Endothelial cell of umbilical vein (primary cell): ENCODE measurements at regions not wholly inside any gene's neighbourhood (a gene's known extent, or its start where the extent isn't known, plus 50 kb on each side); places are given as distances from the start of the nearest gene placed in this dataset.

Experiments
- BruUV-seq: library from RNA; stranded (reverse); fragments of 400-500 nt; replicated peaks from 2 replicates; lab custom pipeline; 2021; lab: Mats Ljungman, UMichigan
- CTCF ChIA-PET: fragments of 300-600, 350-600 bp; sonication (Branson Sonifier 250); formaldehyde crosslinking; loops from one replicate; lab custom pipeline; 2021; ENCODE audit warnings: antibody characterized with exemption, inconsistent platforms; lab: Charles Lee
- POLR2A ChIA-PET: fragments of 300-600, 350-600 bp; sonication (Branson Sonifier 250); formaldehyde crosslinking; loops from one replicate; lab custom pipeline; 2021; ENCODE audit warnings: antibody characterized with exemption, inconsistent platforms; lab: Charles Lee
- DNase-seq: peaks from one replicate; pipeline ENCODE4 v3.0.0-alpha.2; 2011; ENCODE audit warnings: low read depth, low spot score
- FAIRE-seq: peaks from 2 replicates; lab custom pipeline; 2011; peaks lifted over from hg19 to GRCh38; lab: Jason Lieb, UNC
- H2AFZ ChIP-seq: 2 replicates; pipeline ENCODE4 v1.6.0; 2012; ENCODE audit warnings: low read depth, low read length, control low read depth, inconsistent platforms
- H3K27ac ChIP-seq: 2 replicates; pipeline ENCODE4 v1.5.1; 2011; ENCODE audit warnings: low read depth, mild to moderate bottlenecking, control low read depth, low read length, moderate library complexity; ENCODE audit not compliant: insufficient read depth
- H3K27me3 ChIP-seq, 2 experiments: 2 replicates each; pipeline versions ENCODE4 v1.6.0 to v1.6.1; 2011; ENCODE audit warnings: low read length in 2 of 2, mixed read lengths in 1 of 2; ENCODE audit not compliant: control insufficient read depth in 2 of 2, insufficient read depth in 2 of 2
- H3K36me3 ChIP-seq, 2 experiments: 2 replicates in 1 of 2; 3 replicates in 1 of 2; pipeline ENCODE4 v1.5.1; 2011; ENCODE audit warnings: low read length in 2 of 2, mild to moderate bottlenecking in 1 of 2, moderate library complexity in 1 of 2; ENCODE audit not compliant: control insufficient read depth in 2 of 2, insufficient read depth in 2 of 2; ENCODE audit errors: extremely low read depth in 1 of 2
- H3K4me1 ChIP-seq: 3 replicates; pipeline ENCODE4 v1.5.1; 2011; ENCODE audit warnings: mild to moderate bottlenecking, low read length; ENCODE audit not compliant: control insufficient read depth, insufficient read depth; ENCODE audit errors: extremely low read depth
- H3K4me2 ChIP-seq: 2 replicates; pipeline ENCODE4 v1.6.1; 2011; ENCODE audit warnings: low read length, control low read depth, mixed read lengths; ENCODE audit not compliant: insufficient read depth
- H3K4me3 ChIP-seq, 3 experiments: fragments of 200-600 bp in 1 of 3; sonication (generic), shearing (Covaris generic) in 1 of 3; replicated peaks in 1 of 3; 2 replicates each; pipeline ENCODE4 v1.5.1; 2011 to 2016; ENCODE audit warnings: control low read depth in 3 of 3, low read length in 3 of 3, mild to moderate bottlenecking in 2 of 3, inconsistent platforms in 1 of 3, low read depth in 1 of 3, moderate library complexity in 1 of 3; ENCODE audit not compliant: insufficient read depth in 1 of 3
- H3K79me2 ChIP-seq: 2 replicates; pipeline ENCODE4 v1.6.0; 2012; ENCODE audit warnings: low read length, inconsistent platforms; ENCODE audit not compliant: control insufficient read depth, insufficient read depth
- H3K9ac ChIP-seq: replicated peaks from 2 replicates; pipeline ENCODE3; 2011; ENCODE audit warnings: low read length, control low read depth; ENCODE audit not compliant: insufficient read depth; ENCODE audit errors: extremely low read depth
- H3K9me1 ChIP-seq: replicated peaks from 3 replicates; pipeline ENCODE4 v1.6.0; 2011; ENCODE audit warnings: mild to moderate bottlenecking, low read length; ENCODE audit not compliant: control insufficient read depth, insufficient read depth; ENCODE audit errors: extremely low read depth
- H3K9me3 ChIP-seq: replicated peaks from 2 replicates; pipeline ENCODE4 v1.5.1; 2012; ENCODE audit warnings: low read length, inconsistent platforms; ENCODE audit not compliant: control insufficient read depth, insufficient read depth
- H4K20me1 ChIP-seq: replicated peaks from 2 replicates; pipeline ENCODE3; 2011; ENCODE audit warnings: mild to moderate bottlenecking, low read length; ENCODE audit not compliant: control insufficient read depth, insufficient read depth; ENCODE audit errors: extremely low read depth
- EZH2 ChIP-seq: IDR thresholded peaks from 2 replicates; pipeline ENCODE4 v1.6.1; 2012; ENCODE audit warnings: borderline replicate concordance, low read depth, mild to moderate bottlenecking, moderate library complexity, low read length, inconsistent platforms; ENCODE audit not compliant: severe bottlenecking
- FOS ChIP-seq: IDR thresholded peaks from 2 replicates; pipeline ENCODE4 v1.6.1; 2011; ENCODE audit warnings: mild to moderate bottlenecking, low read length, moderate library complexity, borderline replicate concordance; ENCODE audit not compliant: insufficient read depth
- GATA2 ChIP-seq: IDR thresholded peaks from 2 replicates; pipeline ENCODE4 v1.7.0; 2011; ENCODE audit warnings: low read depth, mild to moderate bottlenecking, moderate library complexity, mixed read lengths, low read length; ENCODE audit not compliant: insufficient read length, insufficient read depth
- JUN ChIP-seq: IDR thresholded peaks from 2 replicates; pipeline ENCODE4 v1.6.1; 2011; ENCODE audit warnings: borderline replicate concordance, low read depth; ENCODE audit not compliant: insufficient read length, insufficient read depth
- MAX ChIP-seq: IDR thresholded peaks from 2 replicates; pipeline ENCODE4 v1.6.1; 2011; ENCODE audit not compliant: insufficient read depth, insufficient read length
- POLR2AphosphoS5 ChIP-seq: IDR thresholded peaks from 2 replicates; pipeline ENCODE4 v1.6.1; 2012; ENCODE audit warnings: low read depth, mild to moderate bottlenecking, control low read depth, low read length, moderate library complexity; ENCODE audit not compliant: insufficient read depth
- dilution Hi-C: fragments of 300-500 bp; cut with MboI; formaldehyde crosslinking; loops from one replicate; pipeline ENCODE4 v1.15.0; 2019; ENCODE audit warnings: low sequenced_read_pairs; ENCODE audit not compliant: extremely low pct_ligation_motif_present
- intact Hi-C: fragments of 100-400 bp; cut with micrococcal nuclease; formaldehyde crosslinking; loops from one replicate; pipeline ENCODE4 v1.10.0; 2022

GRCh38 chr7:124655990-124656389 is 109.6 kb downstream of the GPR37 start:
- H3K79me2 ChIP-seq: no peaks in the 10 kb centered on the region
- no peaks in the 10 kb centered on the region for H3K9me3 ChIP-seq
- CTCF ChIA-PET: no interaction called here
- no peaks in the 10 kb centered on the region for H3K27me3 ChIP-seq
- H2AFZ ChIP-seq: no peak overlapping the region
- no peaks in the 10 kb centered on the region for H3K36me3 ChIP-seq
- dilution Hi-C loops: no loop called here
- intact Hi-C loops: no loop called here
- no peak overlapping the region for H3K4me3 ChIP-seq
- POLR2A ChIA-PET: no interaction called here
- TF ChIP-seq MAX (no peak), GATA2 (no peak), JUN (no peak), EZH2 (no peak), POLR2AphosphoS5 (no peak)
- no peak overlapping the region for H3K4me2 ChIP-seq
- H3K9ac ChIP-seq: no peak overlapping the region
- no TSS peak for BruUV-seq
- DNase-seq: no peak
- H3K27ac ChIP-seq: no peak overlapping the region
- FAIRE-seq: no peak
- no peaks in the 10 kb centered on the region for H3K9me1 ChIP-seq
- no peaks in the 10 kb centered on the region for H3K4me1 ChIP-seq
- no peaks in the 10 kb centered on the region for H4K20me1 ChIP-seq

GRCh38 chr7:124652237-124652636 is 113.4 kb downstream of the GPR37 start:
- TF ChIP-seq MAX (no peak), FOS (peak; percentile 10)
- CTCF ChIA-PET: interaction anchor here (0.7 to 1.0 kb wide), 2 partner anchors 113 to 133 kb away, joined by 3 to 4 read pairs; partner anchors contain the start of gene GPR37
- Histone ChIP-seq H3K9ac (no peak overlapping the region), H3K36me3 (no peaks in the 10 kb centered on the region), H3K27me3 (no peaks in the 10 kb centered on the region), H3K79me2 (no peaks in the 10 kb centered on the region), H3K4me3 (no peak overlapping the region), H4K20me1 (no peaks in the 10 kb centered on the region), H3K27ac (no peak overlapping the region), H3K4me2 (no peak overlapping the region), H3K9me1 (no peaks in the 10 kb centered on the region), H3K9me3 (no peaks in the 10 kb centered on the region), H3K4me1 (no peaks in the 10 kb centered on the region), H2AFZ (no peak overlapping the region)
- DNase-seq (no peak), FAIRE-seq (no peak)
- POLR2A ChIA-PET: no interaction called here
- intact Hi-C loops: no loop called here
- dilution Hi-C loops: no loop called here
- no TSS peak for BruUV-seq
